Natural killer cell (primary cell): ENCODE measurements at regions not wholly inside any gene's neighbourhood (a gene's known extent, or its start where the extent isn't known, plus 50 kb on each side); places are given as distances from the start of the nearest gene placed in this dataset.

ENCODE experiments used
- ATAC-seq, 3 donors: fragments of 150-1000 bp in 2 of 3; fragments of 200-7000 bp in 1 of 3; cut with Tn5 transposase; 1 replicate in 1 of 3; 2 replicates in 2 of 3; pipeline ENCODE4 v1.10.0; 2021; ENCODE audit warnings: mild to moderate bottlenecking in 2 of 3, moderate library complexity in 2 of 3
- DNase-seq, 2 donors: peaks; one replicate each; pipeline versions ENCODE4 v3.0.0 to v3.0.0-alpha.2; 2013 to 2021; ENCODE audit warnings: mixed read lengths in 1 of 2
- H3K27ac ChIP-seq: one replicate; pipeline ENCODE4 v1.5.1; 2013; ENCODE audit warnings: mild to moderate bottlenecking, low read length
- H3K27me3 ChIP-seq: one replicate; pipeline ENCODE4 v1.6.1; 2013; ENCODE audit warnings: low read length; ENCODE audit not compliant: control insufficient read depth, insufficient read depth
- H3K36me3 ChIP-seq: one replicate; pipeline ENCODE4 v1.6.1; 2013; ENCODE audit warnings: low read length; ENCODE audit not compliant: control insufficient read depth, insufficient read depth
- H3K4me1 ChIP-seq: one replicate; pipeline ENCODE4 v1.6.1; 2013; ENCODE audit warnings: low read length; ENCODE audit not compliant: control insufficient read depth, insufficient read depth
- H3K4me3 ChIP-seq: one replicate; pipeline ENCODE4 v1.5.1; 2013; ENCODE audit warnings: low read length
- H3K9me3 ChIP-seq: one replicate; pipeline ENCODE4 v1.6.1; 2013; ENCODE audit warnings: low read length; ENCODE audit not compliant: control insufficient read depth, insufficient read depth
- H3K27ac Mint-ChIP-seq, 2 donors: one replicate each; pipeline ENCODE4 v1.8.0; 2022; ENCODE audit warnings: mild to moderate bottlenecking in 2 of 2, mixed read lengths in 2 of 2, moderate library complexity in 1 of 2
- H3K27me3 Mint-ChIP-seq, 2 donors: one replicate each; pipeline ENCODE4 v1.8.0; 2022; ENCODE audit warnings: low read depth in 2 of 2, mixed read lengths in 2 of 2
- H3K36me3 Mint-ChIP-seq: one replicate; pipeline ENCODE4 v1.8.0; 2022; ENCODE audit warnings: mixed read lengths
- H3K4me1 Mint-ChIP-seq, 2 donors: one replicate each; pipeline ENCODE4 v1.8.0; 2022; ENCODE audit warnings: mixed read lengths in 2 of 2
- H3K4me3 Mint-ChIP-seq: one replicate; pipeline ENCODE4 v1.8.0; 2022; ENCODE audit warnings: mild to moderate bottlenecking, moderate library complexity, mixed read lengths
- H3K9me3 Mint-ChIP-seq, 2 donors: one replicate each; pipeline ENCODE4 v1.8.0; 2022; ENCODE audit warnings: mixed read lengths in 2 of 2
- WGBS: methylation state at CpG from one replicate; pipeline ENCODE4 v1.1.7; 2013; ENCODE audit warnings: missing lambda C conversion rate; ENCODE audit not compliant: insufficient coverage; 5-methylcytosine and 5-hydroxymethylcytosine counted together
- intact Hi-C: fragments of 100-400 bp; cut with micrococcal nuclease; formaldehyde crosslinking; loops from one replicate; pipeline ENCODE4 v1.14.2; 2022
- TF ChIP-seq, protein P1 (sequence below): fragments of 200-600 bp; IDR thresholded peaks from one replicate; pipeline ENCODE4 v1.8.0; 2022; ENCODE audit warnings: antibody characterized with exemption

DNA sequence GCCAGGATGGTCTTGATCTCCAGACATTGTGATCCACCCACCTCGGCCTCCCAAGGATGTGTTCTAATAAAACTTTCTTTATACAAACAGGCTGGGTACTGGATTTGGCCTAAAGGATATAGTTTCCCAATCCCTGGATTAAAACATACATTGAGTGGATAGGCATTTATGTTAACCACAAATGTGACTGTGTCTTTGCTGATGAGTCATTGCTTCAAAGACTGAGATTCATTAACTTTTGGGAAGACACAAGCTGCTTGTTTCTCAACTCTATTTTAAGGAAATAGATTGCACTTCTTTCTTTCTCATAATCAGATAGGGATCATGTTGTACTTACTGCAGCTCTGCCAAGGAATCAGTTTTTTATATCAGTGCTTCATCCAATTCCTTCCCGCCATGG, 131.3 kb upstream of the AGA start:
- TF ChIP-seq, protein P1, sequence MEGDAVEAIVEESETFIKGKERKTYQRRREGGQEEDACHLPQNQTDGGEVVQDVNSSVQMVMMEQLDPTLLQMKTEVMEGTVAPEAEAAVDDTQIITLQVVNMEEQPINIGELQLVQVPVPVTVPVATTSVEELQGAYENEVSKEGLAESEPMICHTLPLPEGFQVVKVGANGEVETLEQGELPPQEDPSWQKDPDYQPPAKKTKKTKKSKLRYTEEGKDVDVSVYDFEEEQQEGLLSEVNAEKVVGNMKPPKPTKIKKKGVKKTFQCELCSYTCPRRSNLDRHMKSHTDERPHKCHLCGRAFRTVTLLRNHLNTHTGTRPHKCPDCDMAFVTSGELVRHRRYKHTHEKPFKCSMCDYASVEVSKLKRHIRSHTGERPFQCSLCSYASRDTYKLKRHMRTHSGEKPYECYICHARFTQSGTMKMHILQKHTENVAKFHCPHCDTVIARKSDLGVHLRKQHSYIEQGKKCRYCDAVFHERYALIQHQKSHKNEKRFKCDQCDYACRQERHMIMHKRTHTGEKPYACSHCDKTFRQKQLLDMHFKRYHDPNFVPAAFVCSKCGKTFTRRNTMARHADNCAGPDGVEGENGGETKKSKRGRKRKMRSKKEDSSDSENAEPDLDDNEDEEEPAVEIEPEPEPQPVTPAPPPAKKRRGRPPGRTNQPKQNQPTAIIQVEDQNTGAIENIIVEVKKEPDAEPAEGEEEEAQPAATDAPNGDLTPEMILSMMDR, result no peak
- DNase-seq (no peak), ATAC-seq (no peak)
- H3K36me3 Mint-ChIP-seq, result no peaks in the 10 kb centered on the region
- Histone ChIP-seq H3K4me1 (no peaks in the 10 kb centered on the region), H3K4me3 (no peak overlapping the region), H3K36me3 (no peaks in the 10 kb centered on the region), H3K9me3 (no peaks in the 10 kb centered on the region), H3K27me3 (no peaks in the 10 kb centered on the region), H3K27ac (no peak overlapping the region)
- intact Hi-C loops, result no loop called here
- 100% methylated on average over 2 of the region's 2 CpGs for WGBS
- H3K27me3 Mint-ChIP-seq, result no peaks in the 10 kb centered on the region
- H3K4me3 Mint-ChIP-seq, result no peak overlapping the region
- H3K27ac Mint-ChIP-seq, result no peak overlapping the region
- no peaks in the 10 kb centered on the region for H3K4me1 Mint-ChIP-seq
- H3K9me3 Mint-ChIP-seq, result peaks cover 0 to 4% of the 10 kb centered on the region in 2 donors

DNA sequence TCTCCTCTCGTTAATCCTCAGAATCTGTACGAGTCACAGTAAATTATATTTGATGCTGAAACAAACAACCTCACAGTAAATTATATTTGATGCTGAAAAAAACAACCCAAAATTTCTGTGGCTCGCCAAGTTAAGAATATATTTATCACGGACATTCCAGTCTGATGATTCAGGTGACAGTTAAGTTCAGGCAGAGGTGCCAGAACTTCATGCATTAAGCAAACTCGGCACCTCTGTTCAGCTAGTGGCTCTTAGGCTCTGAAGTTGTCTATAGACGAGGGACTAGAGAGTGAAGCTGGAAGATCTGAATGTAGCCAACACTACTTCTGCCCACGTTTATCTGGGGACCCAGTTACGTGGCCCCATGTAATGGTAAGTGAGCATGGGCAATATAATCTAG, 132.2 kb upstream of the AGA start:
- intact Hi-C loops, result no loop called here
- TF ChIP-seq, protein P1, result no peak
- Histone ChIP-seq H3K27ac (no peak overlapping the region), H3K4me1 (no peaks in the 10 kb centered on the region), H3K36me3 (no peaks in the 10 kb centered on the region), H3K4me3 (no peak overlapping the region), H3K27me3 (no peaks in the 10 kb centered on the region), H3K9me3 (no peaks in the 10 kb centered on the region)
- 87% methylated on average over 8 of the region's 8 CpGs for WGBS
- Mint-ChIP-seq H3K4me3 (no peak overlapping the region), H3K27ac (no peak overlapping the region), H3K27me3 (no peaks in the 10 kb centered on the region), H3K9me3 (peaks cover 0 to 4% of the 10 kb centered on the region in 2 donors), H3K36me3 (no peaks in the 10 kb centered on the region), H3K4me1 (no peaks in the 10 kb centered on the region)
- DNase-seq (no peak), ATAC-seq (no peak)

DNA sequence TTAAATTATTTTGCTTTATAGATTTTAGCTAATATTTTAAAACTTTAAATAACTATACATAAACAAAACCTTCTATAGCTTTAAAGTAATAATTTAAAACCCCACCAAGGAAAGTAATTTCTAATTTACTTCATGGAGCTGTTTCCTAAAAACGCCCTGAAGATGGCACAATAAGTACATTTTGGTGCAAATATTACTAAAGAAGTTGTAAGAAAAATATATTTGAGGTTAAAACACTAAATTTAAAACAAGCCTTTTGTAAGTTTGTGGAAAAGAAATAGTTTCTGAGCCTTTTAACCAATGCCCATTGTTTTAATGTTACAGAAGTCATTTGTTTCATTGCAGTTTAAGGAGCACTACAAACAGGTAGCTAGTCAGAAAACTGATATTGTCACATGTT, 137.4 kb upstream of the AGA start:
- TF ChIP-seq, protein P1, result no peak
- intact Hi-C loops, result no loop called here
- Mint-ChIP-seq H3K4me3 (no peak overlapping the region), H3K9me3 (peaks cover 0 to 3% of the 10 kb centered on the region in 2 donors), H3K36me3 (no peaks in the 10 kb centered on the region), H3K27me3 (no peaks in the 10 kb centered on the region), H3K4me1 (no peaks in the 10 kb centered on the region), H3K27ac (no peak overlapping the region)
- WGBS, result no CpG with 5 or more reads among the region's 1 CpG
- ATAC-seq (no peak), DNase-seq (no peak)
- Histone ChIP-seq H3K9me3 (no peaks in the 10 kb centered on the region), H3K27me3 (no peaks in the 10 kb centered on the region), H3K4me3 (no peak overlapping the region), H3K36me3 (no peaks in the 10 kb centered on the region), H3K4me1 (no peaks in the 10 kb centered on the region), H3K27ac (no peak overlapping the region)

DNA sequence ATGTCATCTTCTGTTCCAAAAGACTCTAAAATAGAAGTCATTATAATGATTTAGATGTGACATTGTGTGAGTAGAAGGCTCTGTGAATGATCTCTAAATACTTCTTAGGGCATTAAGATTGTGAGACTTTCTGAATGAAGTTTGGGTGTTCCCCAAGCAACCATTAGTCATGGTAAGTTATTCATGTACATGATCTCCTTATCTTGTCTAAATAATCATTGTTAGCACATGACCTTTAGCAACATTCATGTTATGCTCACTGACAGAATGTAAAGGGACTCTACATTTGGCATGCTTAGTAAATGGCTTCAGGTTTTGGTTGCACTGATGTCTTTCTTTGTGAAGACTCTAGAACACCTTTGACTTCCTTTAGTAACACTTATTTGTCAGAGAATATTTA, 140.8 kb upstream of the AGA start:
- TF ChIP-seq, protein P1, result no peak
- no peaks in the 10 kb centered on the region for H3K4me1 Mint-ChIP-seq
- Histone ChIP-seq H3K27me3 (no peaks in the 10 kb centered on the region), H3K27ac (no peak overlapping the region), H3K9me3 (no peaks in the 10 kb centered on the region), H3K36me3 (no peaks in the 10 kb centered on the region), H3K4me3 (no peak overlapping the region), H3K4me1 (no peaks in the 10 kb centered on the region)
- H3K9me3 Mint-ChIP-seq, result no peaks in the 10 kb centered on the region
- intact Hi-C loops, result no loop called here
- H3K36me3 Mint-ChIP-seq, result no peaks in the 10 kb centered on the region
- H3K4me3 Mint-ChIP-seq, result no peak overlapping the region
- H3K27ac Mint-ChIP-seq, result no peak overlapping the region
- DNase-seq (no peak), ATAC-seq (no peak)
- no peaks in the 10 kb centered on the region for H3K27me3 Mint-ChIP-seq
